A549 (cell line): ENCODE measurements at regions not wholly inside any gene's neighbourhood (a gene's known extent, or its start where the extent isn't known, plus 50 kb on each side); places are given as distances from the start of the nearest gene placed in this dataset.

Source experiments
- ATAC-seq, 2 experiments: fragments of 200-7000 bp in 1 of 2; fragments of >200 bp in 1 of 2; cut with Nextera tagmentation in 1 of 2; cut with Tn5 transposase in 1 of 2; 3 replicates each; pipeline versions ENCODE4 v1.8.0 to v1.9.1; 2018 to 2020; ENCODE audit warnings: mild to moderate bottlenecking in 1 of 2, moderate library complexity in 1 of 2
- CTCF ChIA-PET: fragments of 300-600 bp; sonication (Branson Sonifier 250); formaldehyde crosslinking; extraction: SDS; loops from one replicate; lab custom pipeline; 2021; ENCODE audit warnings: antibody characterized with exemption, inconsistent platforms; lab: Yijun Ruan, JAX
- POLR2A ChIA-PET: fragments of 350-600 bp; formaldehyde crosslinking; extraction: SDS; loops from one replicate; lab custom pipeline; 2021; ENCODE audit warnings: antibody characterized with exemption, inconsistent platforms; lab: Yijun Ruan, JAX
- DNase-seq, 2 experiments: peaks; one replicate each; pipeline versions ENCODE4 v3.0.0 to v3.0.0-alpha.2; 2011 to 2016; ENCODE audit warnings: low read depth in 1 of 2, low spot score in 1 of 2
- FAIRE-seq: peaks from 2 replicates; lab custom pipeline; 2011; peaks lifted over from hg19 to GRCh38; lab: Jason Lieb, UNC
- H3K27ac ChIP-seq, 2 experiments: fragments of >200 bp; sonication (Bioruptor Twin); formaldehyde crosslinking; 3 replicates each; pipeline ENCODE4 v1.5.1; 2016 to 2017
- H3K4me1 ChIP-seq: fragments of >200 bp; sonication (Bioruptor Twin); formaldehyde crosslinking; 3 replicates; pipeline ENCODE4 v1.6.1; 2016
- H3K4me2 ChIP-seq: fragments of >200 bp; sonication (Bioruptor Twin); formaldehyde crosslinking; 3 replicates; pipeline ENCODE4 v1.6.1; 2016
- H3K4me3 ChIP-seq: fragments of >200 bp; sonication (Bioruptor Twin); formaldehyde crosslinking; 3 replicates; pipeline ENCODE4 v1.5.1; 2016
- H3K9me3 ChIP-seq: fragments of >200 bp; sonication (Bioruptor Twin); formaldehyde crosslinking; 3 replicates; pipeline ENCODE4 v1.6.1; 2016
- CBX8 ChIP-seq: fragments of 200-600 bp; sonication (generic); IDR thresholded peaks from 2 replicates; pipeline ENCODE4 v1.6.1; 2016
- CHD2 ChIP-seq: fragments of 150-350 bp; IDR thresholded peaks from 2 replicates; pipeline ENCODE4 v1.6.1; 2014; ENCODE audit warnings: low read length; ENCODE audit not compliant: partially characterized antibody
- CHD4 ChIP-seq: fragments of 200-600 bp; sonication (generic); IDR thresholded peaks from 2 replicates; pipeline ENCODE4 v1.6.1; 2016; ENCODE audit warnings: antibody characterized with exemption, mild to moderate bottlenecking, borderline replicate concordance
- EHF ChIP-seq: fragments of 250-450 bp; sonication (Bioruptor Pico); IDR thresholded peaks from 2 replicates; pipeline ENCODE4 v1.5.0; 2020; ENCODE audit warnings: mild to moderate bottlenecking
- HEYL ChIP-seq: fragments of 250-450 bp; sonication (Bioruptor Pico); IDR thresholded peaks from 2 replicates; pipeline ENCODE4 v1.8.0; 2021; ENCODE audit warnings: mild to moderate bottlenecking, moderate library complexity
- HOXA7 ChIP-seq: fragments of 250-450 bp; sonication (Bioruptor Pico); IDR thresholded peaks from 2 replicates; pipeline ENCODE4 v1.5.0; 2020; ENCODE audit warnings: mild to moderate bottlenecking, moderate library complexity
- KDM1A ChIP-seq: fragments of 200-600 bp; sonication (generic); IDR thresholded peaks from 2 replicates; pipeline ENCODE4 v1.6.1; 2016; ENCODE audit warnings: low read depth, mild to moderate bottlenecking
- MAFK ChIP-seq: fragments of 450-650 bp; IDR thresholded peaks from 2 replicates; pipeline ENCODE4 v1.6.1; 2014; ENCODE audit not compliant: partially characterized antibody
- POLR2AphosphoS2 ChIP-seq: conservative IDR thresholded peaks from 2 replicates; pipeline ENCODE4 v1.6.1; 2012; ENCODE audit warnings: low read length, improper control_type of control experiment, inconsistent platforms
- RAD21 ChIP-seq, 2 experiments: fragments of >200 bp in 1 of 2; sonication (Bioruptor Twin) in 1 of 2; formaldehyde crosslinking in 1 of 2; IDR thresholded peaks in 1 of 2; conservative IDR thresholded peaks in 1 of 2; 2 replicates in 1 of 2; 3 replicates in 1 of 2; pipeline ENCODE4 v1.6.1; 2012 to 2018; ENCODE audit warnings: inconsistent platforms in 1 of 2
- RARB ChIP-seq: fragments of 250-450 bp; sonication (Bioruptor Pico); IDR thresholded peaks from 2 replicates; pipeline ENCODE4 v1.8.0; 2021; ENCODE audit warnings: mild to moderate bottlenecking, moderate library complexity
- RCOR1 ChIP-seq: fragments of 150-350 bp; IDR thresholded peaks from 2 replicates; pipeline ENCODE4 v1.6.1; 2014; ENCODE audit warnings: antibody characterized with exemption, low read length, low read depth
- REST ChIP-seq: fragments of 200-600 bp; sonication (generic); IDR thresholded peaks from 2 replicates; pipeline ENCODE4 v1.6.1; 2016; ENCODE audit warnings: antibody characterized with exemption, mild to moderate bottlenecking, moderate library complexity
- ZC3H11A ChIP-seq: fragments of 450-650 bp; IDR thresholded peaks from 2 replicates; pipeline ENCODE4 v1.6.1; 2014; ENCODE audit warnings: antibody characterized with exemption, mild to moderate bottlenecking
- ZFP36 ChIP-seq: fragments of 450-650 bp; IDR thresholded peaks from 2 replicates; pipeline ENCODE4 v1.6.1; 2014; ENCODE audit warnings: borderline replicate concordance; ENCODE audit not compliant: partially characterized antibody
- ZNF302 ChIP-seq: fragments of 250-450 bp; sonication (Bioruptor Pico); IDR thresholded peaks from 2 replicates; pipeline ENCODE4 v1.9.0; 2021; ENCODE audit warnings: inconsistent platforms, mild to moderate bottlenecking, moderate library complexity
- ZSCAN20 ChIP-seq: fragments of 250-450 bp; sonication (Bioruptor Pico); IDR thresholded peaks from 2 replicates; pipeline ENCODE4 v1.8.0; 2022; ENCODE audit warnings: mild to moderate bottlenecking, moderate library complexity
- WGBS: methylation state at CpG from one replicate; pipeline ENCODE4 v1.1.6; 2017; ENCODE audit errors: missing lambda C conversion rate; 5-methylcytosine and 5-hydroxymethylcytosine counted together
- TF ChIP-seq, protein P1 (sequence below): fragments of >200 bp; sonication (Bioruptor Twin); formaldehyde crosslinking; IDR thresholded peaks from 3 replicates; pipeline ENCODE4 v1.6.1; 2016
- TF ChIP-seq, protein P2 (sequence below): fragments of 150-350 bp; IDR thresholded peaks from 2 replicates; pipeline ENCODE4 v1.6.1; 2014; ENCODE audit warnings: low read depth, mild to moderate bottlenecking, low read length
- TF ChIP-seq, protein P3 (sequence below): fragments of 450-650 bp; IDR thresholded peaks from 2 replicates; pipeline ENCODE4 v1.6.1; 2014; ENCODE audit warnings: antibody characterized with exemption
- TF ChIP-seq, protein P4 (sequence below): fragments of 250-450 bp; sonication (Bioruptor Pico); IDR thresholded peaks from 2 replicates; pipeline ENCODE4 v1.5.0; 2020; ENCODE audit warnings: low read depth, mild to moderate bottlenecking, moderate library complexity
- TF ChIP-seq, protein P5 (sequence below): IDR thresholded peaks from 2 replicates; pipeline ENCODE4 v1.6.1; 2012
- TF ChIP-seq, protein P6 (sequence below): IDR thresholded peaks from 2 replicates; pipeline ENCODE4 v1.6.1; 2012; ENCODE audit warnings: low read depth, borderline replicate concordance
- TF ChIP-seq, protein P7 (sequence below): fragments of >200 bp; sonication (Bioruptor Twin); formaldehyde crosslinking; IDR thresholded peaks from 3 replicates; pipeline ENCODE4 v1.5.1; 2016

DNA sequence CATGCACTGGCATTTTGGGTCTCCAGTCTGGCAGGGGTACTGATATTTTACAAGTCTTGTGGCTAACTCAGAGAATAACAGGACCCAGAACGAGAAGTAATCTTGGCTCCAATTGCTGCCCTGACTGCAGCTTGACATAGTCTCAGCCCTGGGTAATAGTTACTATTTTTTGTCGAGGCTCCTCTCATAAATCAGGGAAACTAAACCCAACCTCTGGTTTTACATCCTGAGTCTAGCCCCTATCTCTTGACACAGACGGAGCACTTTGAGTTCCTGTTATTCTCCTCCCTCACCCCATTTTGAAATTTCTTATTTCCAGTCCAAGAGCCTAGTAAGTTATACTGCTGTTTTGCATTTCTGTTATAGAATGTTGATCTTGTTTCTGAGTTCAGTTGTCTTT is 276.1 kb upstream of the GOLIM4 start:
- H3K27ac ChIP-seq = no peak overlapping the region
- H3K4me3 ChIP-seq = no peak overlapping the region
- POLR2A ChIA-PET = no interaction called here
- no peak for TF ChIP-seq CHD4
- no peak for TF ChIP-seq KDM1A
- TF ChIP-seq, protein P1, sequence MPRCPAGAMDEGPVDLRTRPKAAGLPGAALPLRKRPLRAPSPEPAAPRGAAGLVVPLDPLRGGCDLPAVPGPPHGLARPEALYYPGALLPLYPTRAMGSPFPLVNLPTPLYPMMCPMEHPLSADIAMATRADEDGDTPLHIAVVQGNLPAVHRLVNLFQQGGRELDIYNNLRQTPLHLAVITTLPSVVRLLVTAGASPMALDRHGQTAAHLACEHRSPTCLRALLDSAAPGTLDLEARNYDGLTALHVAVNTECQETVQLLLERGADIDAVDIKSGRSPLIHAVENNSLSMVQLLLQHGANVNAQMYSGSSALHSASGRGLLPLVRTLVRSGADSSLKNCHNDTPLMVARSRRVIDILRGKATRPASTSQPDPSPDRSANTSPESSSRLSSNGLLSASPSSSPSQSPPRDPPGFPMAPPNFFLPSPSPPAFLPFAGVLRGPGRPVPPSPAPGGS = no peak
- TF ChIP-seq, protein P2, sequence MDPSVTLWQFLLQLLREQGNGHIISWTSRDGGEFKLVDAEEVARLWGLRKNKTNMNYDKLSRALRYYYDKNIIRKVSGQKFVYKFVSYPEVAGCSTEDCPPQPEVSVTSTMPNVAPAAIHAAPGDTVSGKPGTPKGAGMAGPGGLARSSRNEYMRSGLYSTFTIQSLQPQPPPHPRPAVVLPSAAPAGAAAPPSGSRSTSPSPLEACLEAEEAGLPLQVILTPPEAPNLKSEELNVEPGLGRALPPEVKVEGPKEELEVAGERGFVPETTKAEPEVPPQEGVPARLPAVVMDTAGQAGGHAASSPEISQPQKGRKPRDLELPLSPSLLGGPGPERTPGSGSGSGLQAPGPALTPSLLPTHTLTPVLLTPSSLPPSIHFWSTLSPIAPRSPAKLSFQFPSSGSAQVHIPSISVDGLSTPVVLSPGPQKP = no peak
- TF ChIP-seq, protein P3, sequence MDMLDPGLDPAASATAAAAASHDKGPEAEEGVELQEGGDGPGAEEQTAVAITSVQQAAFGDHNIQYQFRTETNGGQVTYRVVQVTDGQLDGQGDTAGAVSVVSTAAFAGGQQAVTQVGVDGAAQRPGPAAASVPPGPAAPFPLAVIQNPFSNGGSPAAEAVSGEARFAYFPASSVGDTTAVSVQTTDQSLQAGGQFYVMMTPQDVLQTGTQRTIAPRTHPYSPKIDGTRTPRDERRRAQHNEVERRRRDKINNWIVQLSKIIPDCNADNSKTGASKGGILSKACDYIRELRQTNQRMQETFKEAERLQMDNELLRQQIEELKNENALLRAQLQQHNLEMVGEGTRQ = no peak
- TF ChIP-seq, protein P4, sequence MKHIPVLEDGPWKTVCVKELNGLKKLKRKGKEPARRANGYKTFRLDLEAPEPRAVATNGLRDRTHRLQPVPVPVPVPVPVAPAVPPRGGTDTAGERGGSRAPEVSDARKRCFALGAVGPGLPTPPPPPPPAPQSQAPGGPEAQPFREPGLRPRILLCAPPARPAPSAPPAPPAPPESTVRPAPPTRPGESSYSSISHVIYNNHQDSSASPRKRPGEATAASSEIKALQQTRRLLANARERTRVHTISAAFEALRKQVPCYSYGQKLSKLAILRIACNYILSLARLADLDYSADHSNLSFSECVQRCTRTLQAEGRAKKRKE (CRISPR knock-in tag) = no peak
- no peak for TF ChIP-seq HEYL
- TF ChIP-seq ZC3H11A = no peak
- no peak for TF ChIP-seq ZNF302 (CRISPR knock-in tag)
- no peak for TF ChIP-seq EHF (CRISPR knock-in tag)
- TF ChIP-seq, protein P5, sequence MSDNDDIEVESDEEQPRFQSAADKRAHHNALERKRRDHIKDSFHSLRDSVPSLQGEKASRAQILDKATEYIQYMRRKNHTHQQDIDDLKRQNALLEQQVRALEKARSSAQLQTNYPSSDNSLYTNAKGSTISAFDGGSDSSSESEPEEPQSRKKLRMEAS = no peak
- TF ChIP-seq, protein P6, sequence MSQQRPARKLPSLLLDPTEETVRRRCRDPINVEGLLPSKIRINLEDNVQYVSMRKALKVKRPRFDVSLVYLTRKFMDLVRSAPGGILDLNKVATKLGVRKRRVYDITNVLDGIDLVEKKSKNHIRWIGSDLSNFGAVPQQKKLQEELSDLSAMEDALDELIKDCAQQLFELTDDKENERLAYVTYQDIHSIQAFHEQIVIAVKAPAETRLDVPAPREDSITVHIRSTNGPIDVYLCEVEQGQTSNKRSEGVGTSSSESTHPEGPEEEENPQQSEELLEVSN = no peak
- no peak for TF ChIP-seq POLR2AphosphoS2
- no peak for TF ChIP-seq ZFP36
- TF ChIP-seq CHD2 = no peak
- TF ChIP-seq HOXA7 (CRISPR knock-in tag) = no peak
- TF ChIP-seq CBX8 = no peak
- TF ChIP-seq, protein P7, sequence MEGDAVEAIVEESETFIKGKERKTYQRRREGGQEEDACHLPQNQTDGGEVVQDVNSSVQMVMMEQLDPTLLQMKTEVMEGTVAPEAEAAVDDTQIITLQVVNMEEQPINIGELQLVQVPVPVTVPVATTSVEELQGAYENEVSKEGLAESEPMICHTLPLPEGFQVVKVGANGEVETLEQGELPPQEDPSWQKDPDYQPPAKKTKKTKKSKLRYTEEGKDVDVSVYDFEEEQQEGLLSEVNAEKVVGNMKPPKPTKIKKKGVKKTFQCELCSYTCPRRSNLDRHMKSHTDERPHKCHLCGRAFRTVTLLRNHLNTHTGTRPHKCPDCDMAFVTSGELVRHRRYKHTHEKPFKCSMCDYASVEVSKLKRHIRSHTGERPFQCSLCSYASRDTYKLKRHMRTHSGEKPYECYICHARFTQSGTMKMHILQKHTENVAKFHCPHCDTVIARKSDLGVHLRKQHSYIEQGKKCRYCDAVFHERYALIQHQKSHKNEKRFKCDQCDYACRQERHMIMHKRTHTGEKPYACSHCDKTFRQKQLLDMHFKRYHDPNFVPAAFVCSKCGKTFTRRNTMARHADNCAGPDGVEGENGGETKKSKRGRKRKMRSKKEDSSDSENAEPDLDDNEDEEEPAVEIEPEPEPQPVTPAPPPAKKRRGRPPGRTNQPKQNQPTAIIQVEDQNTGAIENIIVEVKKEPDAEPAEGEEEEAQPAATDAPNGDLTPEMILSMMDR = no peak
- TF ChIP-seq RAD21 (conservative IDR thresholded peaks at IDR 0.05 in 1 of 2, IDR thresholded peaks at IDR 0.05 in 1 of 2) = no peak
- no peak for TF ChIP-seq RCOR1
- no peaks in the 10 kb centered on the region for H3K9me3 ChIP-seq
- no peak for FAIRE-seq
- H3K4me1 ChIP-seq = no peaks in the 10 kb centered on the region
- DNase-seq = no peak
- WGBS = 3% methylated on average over 3 of the region's 3 CpGs
- CTCF ChIA-PET = no interaction called here
- no peak overlapping the region for H3K4me2 ChIP-seq
- ATAC-seq = no peak

DNA sequence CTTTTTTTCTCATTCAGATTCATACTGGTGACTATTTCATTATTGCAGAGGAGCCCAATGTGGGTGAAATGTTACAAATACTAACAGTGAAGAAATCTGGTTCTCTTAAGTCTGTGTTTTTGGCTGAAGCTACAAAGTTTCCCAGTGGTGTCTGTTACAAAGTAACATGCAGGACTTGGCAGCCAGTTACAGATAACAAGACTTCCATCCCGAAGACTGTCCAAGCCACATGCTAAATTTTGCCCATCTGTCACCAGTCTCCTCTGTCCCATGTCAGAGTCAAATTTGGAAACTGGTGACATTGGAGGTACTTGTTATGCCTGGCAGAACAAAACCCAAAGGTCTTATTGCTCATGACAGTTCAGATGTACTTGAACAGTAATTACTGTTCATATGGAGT is 269.2 kb upstream of the GOLIM4 start:
- no peak overlapping the region for H3K4me2 ChIP-seq
- 0% methylated on average over 1 of the region's 1 CpG for WGBS

More for the DNA sequence above, 269.2 kb upstream of the GOLIM4 start:
- CTCF ChIA-PET = no interaction called here
- H3K27ac ChIP-seq = no peak overlapping the region
- FAIRE-seq (no peak), DNase-seq (no peak), ATAC-seq (no peak)
- H3K4me1 ChIP-seq = no peaks in the 10 kb centered on the region
- no peak for TF ChIP-seq ZFP36
- TF ChIP-seq ZSCAN20 = no peak
- TF ChIP-seq RCOR1 = no peak
- TF ChIP-seq ZC3H11A = no peak
- TF ChIP-seq RARB (CRISPR knock-in tag) = no peak
- TF ChIP-seq MAFK = no peak
- TF ChIP-seq REST = no peak
- H3K9me3 ChIP-seq = no peaks in the 10 kb centered on the region
- H3K4me3 ChIP-seq = no peak overlapping the region
- POLR2A ChIA-PET = no interaction called here
